Vagina (tissue), 2 donors: ENCODE measurements at regions not wholly inside any gene's neighbourhood (a gene's known extent, or its start where the extent isn't known, plus 50 kb on each side); places are given as distances from the start of the nearest gene placed in this dataset.

Source experiments
- DNase-seq, 2 donors: peaks; one replicate each; pipeline ENCODE4 v3.0.0-alpha.2; 2017; ENCODE audit errors: extremely low spot score in 2 of 2
- H3K27ac ChIP-seq: fragments of 200-600 bp; sonication (generic); one replicate; pipeline ENCODE4 v1.5.1; 2019
- H3K27me3 ChIP-seq: fragments of 200-600 bp; sonication (generic); one replicate; pipeline ENCODE4 v1.5.1; 2019
- H3K36me3 ChIP-seq, 2 donors: fragments of 200-600 bp; sonication (generic); one replicate each; pipeline ENCODE4 v1.5.1; 2017 to 2019
- H3K4me1 ChIP-seq: fragments of 200-600 bp; sonication (generic); one replicate; pipeline ENCODE4 v1.5.1; 2019
- H3K4me3 ChIP-seq, 2 donors: fragments of 200-600 bp; sonication (generic); 1 replicate in 1 of 2; 2 replicates in 1 of 2; pipeline ENCODE4 v1.5.1; 2016 to 2019
- H3K9me3 ChIP-seq: fragments of 200-600 bp; sonication (generic); one replicate; pipeline ENCODE4 v1.5.1; 2019
- CTCF ChIP-seq, 3 experiments: fragments of 450-650 bp in 2 of 3; fragments of 200-600 bp in 1 of 3; sonication (generic) in 1 of 3; IDR thresholded peaks; one replicate each; pipeline ENCODE4 v1.5.1; 2017 to 2019; ENCODE audit warnings: antibody characterized with exemption in 3 of 3, mild to moderate bottlenecking in 2 of 3, moderate library complexity in 2 of 3
- POLR2A ChIP-seq, 2 donors: fragments of 450-650 bp; IDR thresholded peaks; one replicate each; pipeline ENCODE4 v1.6.1; 2017; ENCODE audit warnings: antibody characterized with exemption in 2 of 2, mild to moderate bottlenecking in 2 of 2, moderate library complexity in 2 of 2
- POLR2AphosphoS5 ChIP-seq, 2 donors: sonication (generic); formaldehyde crosslinking; IDR thresholded peaks; one replicate each; pipeline ENCODE4 v1.9.0; 2017; ENCODE audit warnings: antibody characterized with exemption in 2 of 2, mild to moderate bottlenecking in 2 of 2, low read depth in 1 of 2; ENCODE audit not compliant: insufficient read depth in 1 of 2
- intact Hi-C: fragments of 100-400 bp; cut with DNase I; formaldehyde crosslinking; loops from one replicate; pipeline ENCODE4 v1.15.1; 2023

- Histone ChIP-seq H3K4me3 (no peak overlapping the region), H3K9me3 (no peaks in the 10 kb centered on the region), H3K27ac (no peak overlapping the region), H3K27me3 (no peaks in the 10 kb centered on the region), H3K36me3 (no peaks in the 10 kb centered on the region), H3K4me1 (no peaks in the 10 kb centered on the region)
- intact Hi-C loops: no loop called here
- TF ChIP-seq POLR2AphosphoS5 (IDR thresholded peaks at IDR 0.05; ENCODE audit: insufficient read depth in 1 of 2, low read depth in 1 of 2) (no peak), CTCF (IDR thresholded peaks at IDR 0.05) (no peak), POLR2A (IDR thresholded peaks at IDR 0.05) (no peak)
- DNase-seq: peak in 1 of 2 donors; percentile 91
These were observed 276.1 kb upstream of the HDAC4 start for GRCh38 chr2:239676716-239677452.

- Histone ChIP-seq H3K27ac (no peak overlapping the region), H3K27me3 (no peaks in the 10 kb centered on the region), H3K4me1 (no peaks in the 10 kb centered on the region), H3K4me3 (no peak overlapping the region), H3K9me3 (no peaks in the 10 kb centered on the region), H3K36me3 (no peaks in the 10 kb centered on the region)
- TF ChIP-seq POLR2AphosphoS5 (IDR thresholded peaks at IDR 0.05; ENCODE audit: insufficient read depth in 1 of 2, low read depth in 1 of 2): no peak
- TF ChIP-seq CTCF (IDR thresholded peaks at IDR 0.05): no peak
- TF ChIP-seq POLR2A (IDR thresholded peaks at IDR 0.05): no peak
- peak in 1 of 2 donors; percentile 88 for DNase-seq
- intact Hi-C loops: no loop called here
These were observed 275.3 kb upstream of the HDAC4 start for GRCh38 chr2:239675826-239676715.

GRCh38 chr2:239674981-239675825, 274.4 kb upstream of the HDAC4 start:
- H3K4me3 ChIP-seq: no peak overlapping the region
- no peaks in the 10 kb centered on the region for H3K27me3 ChIP-seq
- intact Hi-C loops: no loop called here
- H3K9me3 ChIP-seq: no peaks in the 10 kb centered on the region
- DNase-seq: no peak
- TF ChIP-seq CTCF (IDR thresholded peaks at IDR 0.05) (no peak), POLR2A (IDR thresholded peaks at IDR 0.05) (no peak), POLR2AphosphoS5 (IDR thresholded peaks at IDR 0.05; ENCODE audit: insufficient read depth in 1 of 2, low read depth in 1 of 2) (no peak)
- H3K36me3 ChIP-seq: no peaks in the 10 kb centered on the region
- no peaks in the 10 kb centered on the region for H3K4me1 ChIP-seq
- no peak overlapping the region for H3K27ac ChIP-seq

GRCh38 chr2:239674101-239674980, 273.5 kb upstream of the HDAC4 start:
- H3K4me1 ChIP-seq: no peaks in the 10 kb centered on the region
- no peaks in the 10 kb centered on the region for H3K36me3 ChIP-seq
- no peak for TF ChIP-seq POLR2A (IDR thresholded peaks at IDR 0.05)
- no peak for TF ChIP-seq POLR2AphosphoS5 (IDR thresholded peaks at IDR 0.05; ENCODE audit: insufficient read depth in 1 of 2, low read depth in 1 of 2)
- TF ChIP-seq CTCF (IDR thresholded peaks at IDR 0.05): no peak
- no peak overlapping the region for H3K4me3 ChIP-seq
- no peaks in the 10 kb centered on the region for H3K9me3 ChIP-seq
- intact Hi-C loops: no loop called here
- H3K27ac ChIP-seq: no peak overlapping the region
- peak in 1 of 2 donors; percentile 93 for DNase-seq
- H3K27me3 ChIP-seq: no peaks in the 10 kb centered on the region
